ENCODE measurements at regions not wholly inside any gene's neighbourhood (a gene's known extent, or its start where the extent isn't known, plus 50 kb on each side); places are given as distances from the start of the nearest gene placed in this dataset.

- Histone ChIP-seq H3K79me2 (ENCODE audit: control insufficient read depth, insufficient read depth, low read length) (no peaks in the 10 kb centered on the region), H3K27ac (ENCODE audit: low read length in 2 of 2) (no peak overlapping the region), H3K4me3 (ENCODE audit: control extremely low read depth in 1 of 5, extremely low read depth in 1 of 5, insufficient read depth in 1 of 5, low read depth in 2 of 5, low read length in 4 of 5) (no peak overlapping the region), H4K20me1 (ENCODE audit: control insufficient read depth, insufficient read depth, low read length, poor library complexity, severe bottlenecking) (no peaks in the 10 kb centered on the region), H3K4me1 (ENCODE audit: control insufficient read depth in 2 of 2, insufficient read depth in 2 of 2, low read length in 2 of 2) (no peaks in the 10 kb centered on the region), H3K27me3 (replicated peaks in 1 of 4; ENCODE audit: control extremely low read depth in 1 of 4, control insufficient read depth in 3 of 4, insufficient read depth in 4 of 4, low read length in 3 of 4) (no peaks in the 10 kb centered on the region), H3K4me2 (replicated peaks; ENCODE audit: low read depth, low read length, poor library complexity, severe bottlenecking) (no peak overlapping the region), H3K9ac (ENCODE audit: low read length) (no peak overlapping the region), H3K36me3 (replicated peaks in 1 of 2; ENCODE audit: control extremely low read depth in 1 of 2, control insufficient read depth in 1 of 2, extremely low read depth in 1 of 2, insufficient read depth in 2 of 2, low read length in 1 of 2) (no peaks in the 10 kb centered on the region), H3K9me3 (ENCODE audit: control extremely low read depth in 1 of 3, control insufficient read depth in 2 of 3, insufficient read depth in 1 of 3, low read length in 2 of 3) (peaks cover 0 to 8% (median 2%) of the 10 kb centered on the region in 3 donors), H2AFZ (ENCODE audit: insufficient read depth, low read depth, low read length, poor library complexity, severe bottlenecking) (no peak overlapping the region)
- Mint-ChIP-seq H3K27me3 (no peaks in the 10 kb centered on the region), H3K4me1 (no peaks in the 10 kb centered on the region), H3K27ac (no peak overlapping the region), H3K9me3 (ENCODE audit: insufficient read depth) (peaks cover 2% of the 10 kb centered on the region), H3K4me3 (no peak overlapping the region)
- TF ChIP-seq CTCF (IDR thresholded peaks at IDR 0.05) (no peak), EZH2 (IDR thresholded peaks at IDR 0.05; ENCODE audit: borderline replicate concordance, insufficient read depth, low read depth, low read length, poor library complexity, severe bottlenecking) (no peak)
- CTCF ChIA-PET: no interaction called here
- DNase-seq (no peak), ATAC-seq (ENCODE audit: low read depth) (no peak)
- intact Hi-C loops (cut with micrococcal nuclease): no loop called here
- POLR2A ChIA-PET: no interaction called here
Measured at GRCh38 chr4:161285461-161285860, 878.3 kb downstream of the FSTL5 start.

- no peak for TF ChIP-seq EZH2 (IDR thresholded peaks at IDR 0.05; ENCODE audit: borderline replicate concordance, insufficient read depth, low read depth, low read length, poor library complexity, severe bottlenecking)
- no peak for TF ChIP-seq CTCF (IDR thresholded peaks at IDR 0.05)
- no peaks in the 10 kb centered on the region for H3K9me3 ChIP-seq (ENCODE audit: control extremely low read depth in 1 of 3, control insufficient read depth in 2 of 3, insufficient read depth in 1 of 3, low read length in 2 of 3)
- ChIA-PET CTCF (no interaction called here), POLR2A (no interaction called here)
- H3K4me3 ChIP-seq (ENCODE audit: control extremely low read depth in 1 of 5, extremely low read depth in 1 of 5, insufficient read depth in 1 of 5, low read depth in 2 of 5, low read length in 4 of 5): no peak overlapping the region
- ATAC-seq (ENCODE audit: low read depth): no peak
- no peak overlapping the region for H3K9ac ChIP-seq (ENCODE audit: low read length)
- no peak overlapping the region for H3K4me2 ChIP-seq (replicated peaks; ENCODE audit: low read depth, low read length, poor library complexity, severe bottlenecking)
- no peaks in the 10 kb centered on the region for H3K4me1 Mint-ChIP-seq
- no peaks in the 10 kb centered on the region for H3K36me3 ChIP-seq (replicated peaks in 1 of 2; ENCODE audit: control extremely low read depth in 1 of 2, control insufficient read depth in 1 of 2, extremely low read depth in 1 of 2, insufficient read depth in 2 of 2, low read length in 1 of 2)
- no peak overlapping the region for H2AFZ ChIP-seq (ENCODE audit: insufficient read depth, low read depth, low read length, poor library complexity, severe bottlenecking)
- no peak overlapping the region for H3K27ac Mint-ChIP-seq
- no peaks in the 10 kb centered on the region for H3K79me2 ChIP-seq (ENCODE audit: control insufficient read depth, insufficient read depth, low read length)
- no peak for DNase-seq
- WGBS (ENCODE audit: insufficient coverage): no CpG with 5 or more reads among the region's 2 CpGs
- H3K27me3 ChIP-seq (replicated peaks in 1 of 4; ENCODE audit: control extremely low read depth in 1 of 4, control insufficient read depth in 3 of 4, insufficient read depth in 4 of 4, low read length in 3 of 4): no peaks in the 10 kb centered on the region
- no peaks in the 10 kb centered on the region for H3K4me1 ChIP-seq (ENCODE audit: control insufficient read depth in 2 of 2, insufficient read depth in 2 of 2, low read length in 2 of 2)
- no peaks in the 10 kb centered on the region for H4K20me1 ChIP-seq (ENCODE audit: control insufficient read depth, insufficient read depth, low read length, poor library complexity, severe bottlenecking)
- H3K4me3 Mint-ChIP-seq: no peak overlapping the region
- no peaks in the 10 kb centered on the region for H3K27me3 Mint-ChIP-seq
- intact Hi-C loops (cut with micrococcal nuclease): no loop called here
- no peak overlapping the region for H3K27ac ChIP-seq (ENCODE audit: low read length in 2 of 2)
- H3K9me3 Mint-ChIP-seq (ENCODE audit: insufficient read depth): peaks cover 3% of the 10 kb centered on the region
Measured at GRCh38 chr4:161280929-161281328, 882.9 kb downstream of the FSTL5 start.

Measured in B cell (primary cell).